ENCODE measurements at regions not wholly inside any gene's neighbourhood (a gene's known extent, or its start where the extent isn't known, plus 50 kb on each side); places are given as distances from the start of the nearest gene placed in this dataset.

- no peak for TF ChIP-seq CTCF (conservative IDR thresholded peaks at IDR 0.05; ENCODE audit: low read length)
- no peak for TF ChIP-seq EZH2phosphoT487 (IDR thresholded peaks at IDR 0.05; ENCODE audit: borderline replicate concordance, low read depth, low read length)
These were observed 102.2 kb downstream of the NTMT2 start for GRCh38 chr1:170247751-170248521.

All from OCI-LY7 (cell line).